ENCODE measurements at regions not wholly inside any gene's neighbourhood (a gene's known extent, or its start where the extent isn't known, plus 50 kb on each side); places are given as distances from the start of the nearest gene placed in this dataset.
A peak's percentile ranks its signal among the peaks of the same experiment; 100 is the strongest.

DNA sequence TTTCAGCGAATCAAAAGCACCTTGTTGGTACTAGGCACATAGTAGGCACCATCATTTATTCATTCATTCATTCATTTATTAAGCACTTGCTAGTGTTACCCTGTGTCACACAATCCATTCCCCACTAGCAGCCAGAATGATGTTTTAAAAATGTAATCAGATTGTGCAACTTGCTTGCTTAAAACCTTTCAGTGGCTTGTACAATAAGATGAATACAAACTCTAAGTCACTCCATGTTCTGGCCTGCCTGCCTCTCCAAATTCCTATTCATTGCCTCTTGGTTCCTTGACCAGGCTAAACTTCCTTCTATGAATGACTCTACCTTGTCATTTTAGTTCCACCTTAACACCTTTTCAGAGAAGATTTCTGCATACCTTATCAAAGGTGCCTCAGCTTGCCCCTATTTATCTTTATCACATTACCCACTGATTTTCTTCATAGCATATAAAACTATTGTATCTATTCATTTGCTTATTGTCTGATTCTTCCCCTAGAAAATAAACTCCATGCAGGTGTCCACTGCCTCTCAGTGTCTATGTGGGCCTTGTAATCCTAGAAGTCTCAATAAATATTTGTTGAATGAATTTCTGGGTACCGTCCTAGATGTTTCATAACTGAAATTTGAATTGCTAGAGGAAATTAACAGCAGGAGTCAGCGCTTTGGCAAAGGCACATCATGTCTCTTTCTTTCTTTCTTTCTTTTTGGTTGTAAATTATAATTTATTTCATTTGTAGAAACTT lies 169.5 kb downstream of the TMEM26 start:
- H3K4me2 ChIP-seq (ENCODE audit: low read depth, low read length), result peak overlapping the region; percentile 14; the same call in 1 of the 2 replicates
- no peak overlapping the region for H2AFZ ChIP-seq (ENCODE audit: low read length)
- DNase-seq (ENCODE audit: low spot score), result no peak
- intact Hi-C loops (cut with micrococcal nuclease; ENCODE audit: unreplicated experiment) (loop anchor here (1.0 to 2.0 kb wide), 4 partner anchors 143 to 467 kb away; no protein-coding TSS in a partner anchor), in situ Hi-C loops (cut with HindIII; ENCODE audit: extremely low pct_ligation_motif_present, low pct_unique_long_range_greater_than_20kb) (no loop called here)
- H3K36me3 ChIP-seq (replicated peaks in 1 of 2; ENCODE audit: control insufficient read depth in 1 of 2, insufficient read depth in 2 of 2, low read length in 2 of 2), result no peaks in the 10 kb centered on the region
- POLR2A ChIA-PET, result no interaction called here
- no peaks in the 10 kb centered on the region for H3K9me3 ChIP-seq (ENCODE audit: low read length)
- H4K20me1 ChIP-seq (ENCODE audit: insufficient read depth, low read length), result no peaks in the 10 kb centered on the region
- WGBS (ENCODE audit: low lambda C conversion rate), result 52% methylated on average over 3 of the region's 3 CpGs
- H3K4me1 ChIP-seq (ENCODE audit: insufficient read depth, low read length), result no peaks in the 10 kb centered on the region
- H3K27me3 ChIP-seq (ENCODE audit: control insufficient read depth in 1 of 2, insufficient read depth in 2 of 2, low read length in 2 of 2), result 0 out of 5 replicates have a peak, but pooled peaks cover 0 to 2% of the 10 kb centered on the region in 2 experiments
- CTCF ChIA-PET (ENCODE audit: low intra/inter-chr PET ratio, low total read pairs), result interaction anchor here (1.0 to 4.4 kb wide), 3 partner anchors 12 to 470 kb away, joined by 3 to 26 read pairs (median 3); no protein-coding TSS in a partner anchor
- H3K9ac ChIP-seq (ENCODE audit: insufficient read depth, low read depth, low read length), result no peak overlapping the region
- no TSS peak for BruUV-seq (replicated peaks)
- no peak overlapping the region for H3K27ac ChIP-seq (ENCODE audit: extremely low read length, insufficient read depth, low read length)
- no peak for ATAC-seq
- no peaks in the 10 kb centered on the region for H3K79me2 ChIP-seq (ENCODE audit: insufficient read depth, low read length)
- no peak for FAIRE-seq
- no peak overlapping the region for H3K4me3 ChIP-seq (replicated peaks in 1 of 3; ENCODE audit: insufficient read depth in 1 of 3, low read depth in 2 of 3, low read length in 3 of 3)
- TF ChIP-seq, protein P1, sequence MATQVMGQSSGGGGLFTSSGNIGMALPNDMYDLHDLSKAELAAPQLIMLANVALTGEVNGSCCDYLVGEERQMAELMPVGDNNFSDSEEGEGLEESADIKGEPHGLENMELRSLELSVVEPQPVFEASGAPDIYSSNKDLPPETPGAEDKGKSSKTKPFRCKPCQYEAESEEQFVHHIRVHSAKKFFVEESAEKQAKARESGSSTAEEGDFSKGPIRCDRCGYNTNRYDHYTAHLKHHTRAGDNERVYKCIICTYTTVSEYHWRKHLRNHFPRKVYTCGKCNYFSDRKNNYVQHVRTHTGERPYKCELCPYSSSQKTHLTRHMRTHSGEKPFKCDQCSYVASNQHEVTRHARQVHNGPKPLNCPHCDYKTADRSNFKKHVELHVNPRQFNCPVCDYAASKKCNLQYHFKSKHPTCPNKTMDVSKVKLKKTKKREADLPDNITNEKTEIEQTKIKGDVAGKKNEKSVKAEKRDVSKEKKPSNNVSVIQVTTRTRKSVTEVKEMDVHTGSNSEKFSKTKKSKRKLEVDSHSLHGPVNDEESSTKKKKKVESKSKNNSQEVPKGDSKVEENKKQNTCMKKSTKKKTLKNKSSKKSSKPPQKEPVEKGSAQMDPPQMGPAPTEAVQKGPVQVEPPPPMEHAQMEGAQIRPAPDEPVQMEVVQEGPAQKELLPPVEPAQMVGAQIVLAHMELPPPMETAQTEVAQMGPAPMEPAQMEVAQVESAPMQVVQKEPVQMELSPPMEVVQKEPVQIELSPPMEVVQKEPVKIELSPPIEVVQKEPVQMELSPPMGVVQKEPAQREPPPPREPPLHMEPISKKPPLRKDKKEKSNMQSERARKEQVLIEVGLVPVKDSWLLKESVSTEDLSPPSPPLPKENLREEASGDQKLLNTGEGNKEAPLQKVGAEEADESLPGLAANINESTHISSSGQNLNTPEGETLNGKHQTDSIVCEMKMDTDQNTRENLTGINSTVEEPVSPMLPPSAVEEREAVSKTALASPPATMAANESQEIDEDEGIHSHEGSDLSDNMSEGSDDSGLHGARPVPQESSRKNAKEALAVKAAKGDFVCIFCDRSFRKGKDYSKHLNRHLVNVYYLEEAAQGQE (IDR thresholded peaks at IDR 0.05; ENCODE audit: borderline replicate concordance in 1 of 2, low read depth in 1 of 2, low read length in 2 of 2), result no peak
- TF ChIP-seq, protein P2, sequence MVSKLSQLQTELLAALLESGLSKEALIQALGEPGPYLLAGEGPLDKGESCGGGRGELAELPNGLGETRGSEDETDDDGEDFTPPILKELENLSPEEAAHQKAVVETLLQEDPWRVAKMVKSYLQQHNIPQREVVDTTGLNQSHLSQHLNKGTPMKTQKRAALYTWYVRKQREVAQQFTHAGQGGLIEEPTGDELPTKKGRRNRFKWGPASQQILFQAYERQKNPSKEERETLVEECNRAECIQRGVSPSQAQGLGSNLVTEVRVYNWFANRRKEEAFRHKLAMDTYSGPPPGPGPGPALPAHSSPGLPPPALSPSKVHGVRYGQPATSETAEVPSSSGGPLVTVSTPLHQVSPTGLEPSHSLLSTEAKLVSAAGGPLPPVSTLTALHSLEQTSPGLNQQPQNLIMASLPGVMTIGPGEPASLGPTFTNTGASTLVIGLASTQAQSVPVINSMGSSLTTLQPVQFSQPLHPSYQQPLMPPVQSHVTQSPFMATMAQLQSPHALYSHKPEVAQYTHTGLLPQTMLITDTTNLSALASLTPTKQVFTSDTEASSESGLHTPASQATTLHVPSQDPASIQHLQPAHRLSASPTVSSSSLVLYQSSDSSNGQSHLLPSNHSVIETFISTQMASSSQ (IDR thresholded peaks at IDR 0.05; ENCODE audit: low read depth), result no peak
- TF ChIP-seq, protein P2 (CRISPR knock-in tag; IDR thresholded peaks at IDR 0.05; ENCODE audit: borderline replicate concordance), result no peak
- no peak for TF ChIP-seq ZNF563 (CRISPR knock-in tag; IDR thresholded peaks at IDR 0.05)
- no peak for TF ChIP-seq ZNF75D (CRISPR knock-in tag; IDR thresholded peaks at IDR 0.05; ENCODE audit: borderline replicate concordance)
